ENCODE measurements at regions not wholly inside any gene's neighbourhood (a gene's known extent, or its start where the extent isn't known, plus 50 kb on each side); places are given as distances from the start of the nearest gene placed in this dataset.

DNA sequence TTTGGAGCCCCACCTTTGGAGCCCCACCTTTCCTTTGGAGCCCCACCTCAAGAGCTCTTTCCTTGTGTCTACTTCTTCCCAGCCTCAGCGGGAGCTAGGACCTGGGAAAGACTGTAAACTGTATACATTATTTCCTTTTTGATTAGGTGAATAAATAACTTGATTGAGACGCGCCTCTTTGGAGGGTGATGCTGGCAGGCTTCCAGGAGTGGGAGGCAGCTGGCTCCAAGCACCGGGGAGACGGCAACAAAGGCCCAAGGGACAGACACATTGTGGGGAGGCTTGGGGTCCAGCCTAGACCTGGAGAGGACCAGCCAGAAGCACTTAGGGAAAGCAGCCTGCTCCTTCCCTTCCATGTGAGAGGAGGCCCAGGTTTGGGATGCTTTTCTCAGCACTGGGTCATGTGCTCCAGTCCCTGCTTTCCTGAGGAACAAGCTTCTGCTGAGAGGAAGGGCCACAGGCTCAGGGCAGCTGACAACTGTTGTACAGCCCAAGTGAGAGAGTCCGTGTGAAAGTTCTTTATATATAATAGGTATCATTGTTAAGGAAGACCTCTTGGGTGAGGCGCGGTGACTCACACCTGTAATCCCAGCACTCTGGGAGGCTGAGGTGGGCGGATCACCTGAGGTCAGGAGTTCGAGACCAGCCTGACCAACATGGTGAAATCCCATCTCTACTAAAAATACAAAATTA, 297.2 kb upstream of the SLC14A2 start (continued):
- TF ChIP-seq, protein P1, sequence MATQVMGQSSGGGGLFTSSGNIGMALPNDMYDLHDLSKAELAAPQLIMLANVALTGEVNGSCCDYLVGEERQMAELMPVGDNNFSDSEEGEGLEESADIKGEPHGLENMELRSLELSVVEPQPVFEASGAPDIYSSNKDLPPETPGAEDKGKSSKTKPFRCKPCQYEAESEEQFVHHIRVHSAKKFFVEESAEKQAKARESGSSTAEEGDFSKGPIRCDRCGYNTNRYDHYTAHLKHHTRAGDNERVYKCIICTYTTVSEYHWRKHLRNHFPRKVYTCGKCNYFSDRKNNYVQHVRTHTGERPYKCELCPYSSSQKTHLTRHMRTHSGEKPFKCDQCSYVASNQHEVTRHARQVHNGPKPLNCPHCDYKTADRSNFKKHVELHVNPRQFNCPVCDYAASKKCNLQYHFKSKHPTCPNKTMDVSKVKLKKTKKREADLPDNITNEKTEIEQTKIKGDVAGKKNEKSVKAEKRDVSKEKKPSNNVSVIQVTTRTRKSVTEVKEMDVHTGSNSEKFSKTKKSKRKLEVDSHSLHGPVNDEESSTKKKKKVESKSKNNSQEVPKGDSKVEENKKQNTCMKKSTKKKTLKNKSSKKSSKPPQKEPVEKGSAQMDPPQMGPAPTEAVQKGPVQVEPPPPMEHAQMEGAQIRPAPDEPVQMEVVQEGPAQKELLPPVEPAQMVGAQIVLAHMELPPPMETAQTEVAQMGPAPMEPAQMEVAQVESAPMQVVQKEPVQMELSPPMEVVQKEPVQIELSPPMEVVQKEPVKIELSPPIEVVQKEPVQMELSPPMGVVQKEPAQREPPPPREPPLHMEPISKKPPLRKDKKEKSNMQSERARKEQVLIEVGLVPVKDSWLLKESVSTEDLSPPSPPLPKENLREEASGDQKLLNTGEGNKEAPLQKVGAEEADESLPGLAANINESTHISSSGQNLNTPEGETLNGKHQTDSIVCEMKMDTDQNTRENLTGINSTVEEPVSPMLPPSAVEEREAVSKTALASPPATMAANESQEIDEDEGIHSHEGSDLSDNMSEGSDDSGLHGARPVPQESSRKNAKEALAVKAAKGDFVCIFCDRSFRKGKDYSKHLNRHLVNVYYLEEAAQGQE (IDR thresholded peaks at IDR 0.05; ENCODE audit: low read depth, low read length): no peak
- TF ChIP-seq TCF12 (IDR thresholded peaks at IDR 0.05) (no peak), GATA2 (CRISPR knock-in tag; IDR thresholded peaks at IDR 0.05) (no peak), YY1 (IDR thresholded peaks at IDR 0.05; ENCODE audit: low read depth) (no peak)
- TF ChIP-seq, protein P2, sequence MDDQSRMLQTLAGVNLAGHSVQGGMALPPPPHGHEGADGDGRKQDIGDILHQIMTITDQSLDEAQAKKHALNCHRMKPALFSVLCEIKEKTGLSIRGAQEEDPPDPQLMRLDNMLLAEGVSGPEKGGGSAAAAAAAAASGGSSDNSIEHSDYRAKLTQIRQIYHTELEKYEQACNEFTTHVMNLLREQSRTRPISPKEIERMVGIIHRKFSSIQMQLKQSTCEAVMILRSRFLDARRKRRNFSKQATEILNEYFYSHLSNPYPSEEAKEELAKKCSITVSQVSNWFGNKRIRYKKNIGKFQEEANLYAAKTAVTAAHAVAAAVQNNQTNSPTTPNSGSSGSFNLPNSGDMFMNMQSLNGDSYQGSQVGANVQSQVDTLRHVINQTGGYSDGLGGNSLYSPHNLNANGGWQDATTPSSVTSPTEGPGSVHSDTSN (IDR thresholded peaks at IDR 0.05): no peak
- TF ChIP-seq, protein P3, sequence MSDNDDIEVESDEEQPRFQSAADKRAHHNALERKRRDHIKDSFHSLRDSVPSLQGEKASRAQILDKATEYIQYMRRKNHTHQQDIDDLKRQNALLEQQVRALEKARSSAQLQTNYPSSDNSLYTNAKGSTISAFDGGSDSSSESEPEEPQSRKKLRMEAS (IDR thresholded peaks at IDR 0.05; ENCODE audit: low read depth): no peak

DNA sequence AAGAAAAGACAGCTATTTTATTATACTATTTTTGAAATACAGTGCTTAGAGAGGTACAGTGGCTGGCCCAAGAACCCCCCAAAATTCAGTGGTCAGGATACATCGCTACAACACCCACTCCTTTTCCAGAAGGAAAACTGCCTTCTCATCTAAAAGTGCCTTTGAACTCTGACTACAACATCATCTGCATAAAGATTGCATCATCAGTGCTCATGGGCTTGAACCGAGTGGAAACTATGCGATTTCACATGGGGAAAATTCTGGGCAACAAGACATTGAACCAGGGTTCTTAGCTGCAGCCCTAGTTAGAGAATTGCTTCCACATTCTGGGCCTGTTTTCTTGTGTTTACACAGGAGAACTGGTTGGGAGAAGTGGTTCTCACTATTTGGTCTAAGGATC, 294.6 kb upstream of the SLC14A2 start:
- H4K20me1 ChIP-seq (ENCODE audit: insufficient read depth): no peaks in the 10 kb centered on the region
- no peak overlapping the region for H3K27ac ChIP-seq (ENCODE audit: low read depth in 2 of 2, low read length in 1 of 2)
- no peak overlapping the region for H3K4me2 ChIP-seq
- H3K4me3 ChIP-seq (ENCODE audit: low read depth in 2 of 2, low read length in 1 of 2): no peak overlapping the region
- no peak for TF ChIP-seq EP300 (IDR thresholded peaks at IDR 0.05; ENCODE audit: borderline replicate concordance in 1 of 2, low read depth in 1 of 2, low read length in 1 of 2)
- TF ChIP-seq TCF12 (IDR thresholded peaks at IDR 0.05): no peak
- no peak for TF ChIP-seq RAD21 (IDR thresholded peaks at IDR 0.05; ENCODE audit: low read length)
- TF ChIP-seq POLR2AphosphoS5 (IDR thresholded peaks at IDR 0.05; ENCODE audit: low read depth, low read length): no peak
- no peak for TF ChIP-seq RFX5 (IDR thresholded peaks at IDR 0.05; ENCODE audit: low read length)
- TF ChIP-seq FOSL2 (IDR thresholded peaks at IDR 0.05; ENCODE audit: borderline replicate concordance, low read depth): no peak
- TF ChIP-seq EZH2phosphoT487 (IDR thresholded peaks at IDR 0.05; ENCODE audit: borderline replicate concordance, low read depth): no peak
- TF ChIP-seq YY1 (IDR thresholded peaks at IDR 0.05; ENCODE audit: low read depth): no peak
- TF ChIP-seq MXI1 (IDR thresholded peaks at IDR 0.05; ENCODE audit: low read depth, low read length): no peak
- TF ChIP-seq JUND (IDR thresholded peaks at IDR 0.05): no peak
- TF ChIP-seq, protein P2 (IDR thresholded peaks at IDR 0.05): no peak
- TF ChIP-seq TAF1 (IDR thresholded peaks at IDR 0.05; ENCODE audit: borderline replicate concordance, low read depth, low read length): no peak
- TF ChIP-seq GABPA (IDR thresholded peaks at IDR 0.05; ENCODE audit: low read depth): no peak
- TF ChIP-seq CHD2 (IDR thresholded peaks at IDR 0.05; ENCODE audit: low read length, partially characterized antibody): no peak
- no peak for TF ChIP-seq RCOR1 (IDR thresholded peaks at IDR 0.05; ENCODE audit: low read length)
- no peak for TF ChIP-seq TEAD4 (IDR thresholded peaks at IDR 0.05; ENCODE audit: borderline replicate concordance, insufficient read depth)
- TF ChIP-seq NFIC (IDR thresholded peaks at IDR 0.05; ENCODE audit: borderline replicate concordance): no peak
- TF ChIP-seq, protein P3 (IDR thresholded peaks at IDR 0.05; ENCODE audit: low read depth): no peak
- H3K9ac ChIP-seq: no peak overlapping the region
- WGBS (ENCODE audit: low lambda C conversion rate): 66% methylated on average over 3 of the region's 3 CpGs
- CTCF ChIA-PET: no interaction called here
- POLR2A ChIA-PET: no interaction called here
- no peak overlapping the region for H2AFZ ChIP-seq (ENCODE audit: low read depth)
- H3K9me2 ChIP-seq: no peaks in the 10 kb centered on the region
- no peaks in the 10 kb centered on the region for H3K36me3 ChIP-seq (replicated peaks in 1 of 2; ENCODE audit: control insufficient read depth in 1 of 2, insufficient read depth in 2 of 2, low read length in 1 of 2)
- H3F3A ChIP-seq (replicated peaks; ENCODE audit: insufficient read depth): no peaks in the 10 kb centered on the region
- no peaks in the 10 kb centered on the region for H3K9me3 ChIP-seq
- H3K27me3 ChIP-seq (ENCODE audit: insufficient read depth): no peaks in the 10 kb centered on the region
- no peaks in the 10 kb centered on the region for H3K4me1 ChIP-seq (ENCODE audit: control insufficient read depth in 1 of 2, insufficient read depth in 2 of 2, low read depth in 1 of 2, low read length in 1 of 2)
- H3K79me2 ChIP-seq (ENCODE audit: insufficient read depth): no peaks in the 10 kb centered on the region
- no peak for DNase-seq

Data from SK-N-SH (cell line).